Uterus (tissue), 3 donors: ENCODE measurements at regions not wholly inside any gene's neighbourhood (a gene's known extent, or its start where the extent isn't known, plus 50 kb on each side); places are given as distances from the start of the nearest gene placed in this dataset.

Experiments
- DNase-seq, 2 donors: peaks; one replicate each; pipeline ENCODE4 v3.0.0-alpha.2; 2019 to 2020
- H3K27ac ChIP-seq, 2 donors: fragments of 200-600 bp; sonication (generic); 1 replicate in 1 of 2; 2 replicates in 1 of 2; pipeline ENCODE4 v1.5.1; 2016 to 2018
- H3K27me3 ChIP-seq, 2 donors: fragments of 200-600 bp; sonication (generic); one replicate each; pipeline ENCODE4 v1.5.1; 2018 to 2019; ENCODE audit warnings: control low read depth in 1 of 2
- H3K36me3 ChIP-seq, 2 donors: fragments of 200-600 bp; sonication (generic); one replicate each; pipeline ENCODE4 v1.5.1; 2019; ENCODE audit warnings: control low read depth in 1 of 2
- H3K4me1 ChIP-seq, 2 donors: fragments of 200-600 bp; sonication (generic); one replicate each; pipeline ENCODE4 v1.5.1; 2018 to 2019; ENCODE audit warnings: control low read depth in 1 of 2
- H3K4me3 ChIP-seq, 2 donors: fragments of 200-600 bp; sonication (generic); 1 replicate in 1 of 2; 2 replicates in 1 of 2; pipeline ENCODE4 v1.5.1; 2018 to 2019; ENCODE audit warnings: mild to moderate bottlenecking in 1 of 2
- H3K9me3 ChIP-seq, 2 donors: fragments of 200-600 bp; sonication (generic); one replicate each; pipeline ENCODE4 v1.5.1; 2019; ENCODE audit warnings: control low read depth in 1 of 2
- POLR2A ChIP-seq, 2 donors: fragments of 450-650 bp; IDR thresholded peaks; one replicate each; pipeline ENCODE4 v1.6.1; 2016; ENCODE audit warnings: antibody characterized with exemption in 2 of 2, mild to moderate bottlenecking in 1 of 2, moderate library complexity in 1 of 2
- intact Hi-C: fragments of 100-400 bp; cut with DNase I; formaldehyde crosslinking; loops from one replicate; pipeline ENCODE4 v1.15.1; 2023; ENCODE audit warnings: low total_unique reads
- TF ChIP-seq, protein P1 (sequence below), 4 experiments: fragments of 200-600 bp in 2 of 4; fragments of 450-650 bp in 2 of 4; sonication (generic) in 2 of 4; IDR thresholded peaks; one replicate each; pipeline ENCODE4 v1.5.1; 2016 to 2019; ENCODE audit warnings: antibody characterized with exemption in 4 of 4, mild to moderate bottlenecking in 2 of 4, moderate library complexity in 1 of 4
- donor health status: DM: yes; HTN: yes; CAD: no.

DNA sequence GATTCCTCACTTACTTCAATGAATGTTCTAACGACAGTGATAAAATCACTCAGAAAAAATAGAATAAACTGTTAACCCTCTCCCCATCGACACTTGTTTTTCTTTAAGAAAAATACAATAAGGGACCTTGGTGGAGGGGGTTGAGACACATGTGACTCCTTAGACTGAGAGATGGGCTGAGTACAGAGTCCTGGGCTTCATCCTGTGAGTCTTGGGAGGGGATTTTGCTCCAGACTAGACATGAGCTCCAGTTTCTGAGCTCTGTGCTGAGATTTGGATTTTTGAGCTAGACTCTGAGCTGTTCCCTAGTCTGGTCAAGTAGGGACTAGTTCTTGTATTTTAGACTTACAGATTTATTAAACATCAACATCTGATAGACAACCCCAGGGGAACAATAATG, 241.5 kb upstream of the MVB12B start:
- no peak for DNase-seq
- H3K27ac ChIP-seq = no peak overlapping the region
- no peaks in the 10 kb centered on the region for H3K36me3 ChIP-seq
- no peaks in the 10 kb centered on the region for H3K4me1 ChIP-seq
- no peak overlapping the region for H3K4me3 ChIP-seq
- no peaks in the 10 kb centered on the region for H3K9me3 ChIP-seq
- intact Hi-C loops = no loop called here
- TF ChIP-seq POLR2A (IDR thresholded peaks at IDR 0.05) = no peak
- TF ChIP-seq, protein P1, sequence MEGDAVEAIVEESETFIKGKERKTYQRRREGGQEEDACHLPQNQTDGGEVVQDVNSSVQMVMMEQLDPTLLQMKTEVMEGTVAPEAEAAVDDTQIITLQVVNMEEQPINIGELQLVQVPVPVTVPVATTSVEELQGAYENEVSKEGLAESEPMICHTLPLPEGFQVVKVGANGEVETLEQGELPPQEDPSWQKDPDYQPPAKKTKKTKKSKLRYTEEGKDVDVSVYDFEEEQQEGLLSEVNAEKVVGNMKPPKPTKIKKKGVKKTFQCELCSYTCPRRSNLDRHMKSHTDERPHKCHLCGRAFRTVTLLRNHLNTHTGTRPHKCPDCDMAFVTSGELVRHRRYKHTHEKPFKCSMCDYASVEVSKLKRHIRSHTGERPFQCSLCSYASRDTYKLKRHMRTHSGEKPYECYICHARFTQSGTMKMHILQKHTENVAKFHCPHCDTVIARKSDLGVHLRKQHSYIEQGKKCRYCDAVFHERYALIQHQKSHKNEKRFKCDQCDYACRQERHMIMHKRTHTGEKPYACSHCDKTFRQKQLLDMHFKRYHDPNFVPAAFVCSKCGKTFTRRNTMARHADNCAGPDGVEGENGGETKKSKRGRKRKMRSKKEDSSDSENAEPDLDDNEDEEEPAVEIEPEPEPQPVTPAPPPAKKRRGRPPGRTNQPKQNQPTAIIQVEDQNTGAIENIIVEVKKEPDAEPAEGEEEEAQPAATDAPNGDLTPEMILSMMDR (IDR thresholded peaks at IDR 0.05) = no peak
- H3K27me3 ChIP-seq = no peaks in the 10 kb centered on the region

DNA sequence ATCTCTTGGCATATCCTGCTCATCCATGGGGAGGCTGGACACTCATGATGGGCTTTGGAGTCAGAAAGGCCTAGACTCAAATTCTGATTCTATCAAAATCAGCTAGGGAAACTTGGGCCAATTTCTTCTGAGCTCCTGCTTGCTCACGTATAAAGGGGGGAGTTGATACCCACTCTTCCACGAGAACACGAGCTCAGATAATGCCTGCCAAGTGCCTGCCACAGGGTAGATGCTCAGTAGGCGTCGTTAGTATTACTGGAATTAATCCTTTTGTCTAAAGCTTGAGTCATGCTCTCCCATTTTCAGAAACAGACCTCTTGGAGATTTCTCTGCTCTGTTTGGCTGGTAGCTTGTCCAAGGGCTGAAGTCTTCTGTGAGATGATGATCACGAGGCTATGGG, 238.3 kb upstream of the MVB12B start:
- TF ChIP-seq POLR2A (IDR thresholded peaks at IDR 0.05) = no peak
- TF ChIP-seq, protein P1 (IDR thresholded peaks at IDR 0.05) = no peak
- Histone ChIP-seq H3K27ac (no peak overlapping the region), H3K27me3 (no peaks in the 10 kb centered on the region), H3K4me3 (no peak overlapping the region), H3K4me1 (no peaks in the 10 kb centered on the region), H3K36me3 (no peaks in the 10 kb centered on the region), H3K9me3 (no peaks in the 10 kb centered on the region)
- DNase-seq = no peak
- intact Hi-C loops = no loop called here

DNA sequence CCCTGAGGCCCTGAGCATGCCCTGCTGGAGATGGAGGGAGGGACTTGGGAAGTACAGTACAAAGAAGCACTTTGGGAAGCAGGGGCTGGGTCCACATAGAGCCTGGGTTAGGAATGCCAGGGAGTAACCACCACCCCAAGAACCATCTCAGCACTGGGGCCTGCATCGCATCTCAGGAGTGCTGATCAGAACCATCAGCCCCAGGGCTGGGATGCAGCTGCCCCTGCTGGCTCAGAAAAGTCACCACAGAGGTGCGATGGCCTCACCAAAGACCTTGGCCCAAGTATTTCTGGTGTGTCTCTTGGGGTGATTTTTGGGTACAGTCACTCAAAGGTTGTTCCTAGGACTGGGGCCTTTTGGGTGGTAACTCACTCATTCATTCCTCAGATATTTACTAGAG, 236.8 kb upstream of the MVB12B start:
- intact Hi-C loops = no loop called here
- no peaks in the 10 kb centered on the region for H3K9me3 ChIP-seq
- no peak overlapping the region for H3K4me3 ChIP-seq
- H3K27me3 ChIP-seq = no peaks in the 10 kb centered on the region
- H3K36me3 ChIP-seq = no peaks in the 10 kb centered on the region
- DNase-seq = no peak
- H3K27ac ChIP-seq = no peak overlapping the region
- no peaks in the 10 kb centered on the region for H3K4me1 ChIP-seq
- TF ChIP-seq, protein P1 (IDR thresholded peaks at IDR 0.05) = no peak
- TF ChIP-seq POLR2A (IDR thresholded peaks at IDR 0.05) = no peak

DNA sequence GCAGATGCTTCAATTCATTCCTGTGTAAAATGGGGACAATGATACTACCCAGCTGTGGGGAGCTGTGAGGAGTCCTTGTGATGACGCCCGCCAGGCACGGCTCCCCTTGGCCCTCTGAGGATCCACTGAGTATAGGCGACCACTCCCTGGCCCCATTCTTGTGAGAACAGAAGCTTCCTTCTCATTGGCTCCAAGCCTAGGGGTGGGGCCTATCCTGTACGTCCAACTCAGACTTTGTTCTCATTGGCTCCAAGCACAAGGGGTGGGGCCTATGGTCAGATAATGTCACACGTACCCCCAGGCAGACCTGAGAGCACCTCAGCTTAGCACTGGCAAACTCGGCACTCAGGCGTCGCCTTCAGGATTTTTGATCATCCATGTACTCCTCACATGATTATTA, 232.9 kb upstream of the MVB12B start:
- Histone ChIP-seq H3K9me3 (no peaks in the 10 kb centered on the region), H3K36me3 (no peaks in the 10 kb centered on the region), H3K27me3 (no peaks in the 10 kb centered on the region), H3K27ac (no peak overlapping the region), H3K4me1 (no peaks in the 10 kb centered on the region), H3K4me3 (no peak overlapping the region)
- intact Hi-C loops = no loop called here
- no peak for DNase-seq
- TF ChIP-seq POLR2A (IDR thresholded peaks at IDR 0.05) = no peak
- TF ChIP-seq, protein P1 (IDR thresholded peaks at IDR 0.05) = no peak

DNA sequence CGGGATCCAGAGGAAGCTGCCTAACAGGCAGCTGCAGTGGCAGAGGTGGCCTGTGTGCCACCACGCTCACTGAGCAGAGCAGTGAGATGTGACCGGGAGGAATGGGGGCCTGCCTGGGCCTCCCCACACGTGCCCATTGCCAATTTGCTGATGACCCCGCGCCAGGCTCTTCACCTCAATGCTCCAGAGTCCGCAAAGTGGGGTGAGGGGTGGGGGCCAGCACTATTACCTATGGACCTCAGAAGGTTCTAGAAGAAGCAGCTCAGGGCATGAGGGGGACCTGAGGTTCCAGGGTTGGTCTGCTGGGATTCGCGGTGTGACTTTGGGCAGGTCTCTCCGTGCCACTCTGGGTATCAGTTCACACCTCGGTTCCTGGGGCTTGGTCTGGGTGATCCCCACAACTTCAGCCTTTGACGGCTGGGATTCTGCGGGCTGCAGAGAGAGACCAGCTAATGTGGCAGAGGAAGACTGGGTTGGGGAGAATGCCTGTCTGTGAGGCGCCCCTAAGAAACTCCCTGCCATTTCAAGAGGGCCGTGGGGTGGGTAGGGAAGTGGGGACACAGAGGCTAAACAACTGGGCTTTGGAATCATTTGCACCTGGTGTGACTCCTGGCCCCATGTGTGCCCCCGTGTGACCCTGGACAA, 231.0 kb upstream of the MVB12B start:
- Histone ChIP-seq H3K4me1 (no peaks in the 10 kb centered on the region), H3K4me3 (no peak overlapping the region), H3K27me3 (no peaks in the 10 kb centered on the region), H3K36me3 (no peaks in the 10 kb centered on the region), H3K9me3 (no peaks in the 10 kb centered on the region), H3K27ac (no peak overlapping the region)
- intact Hi-C loops = no loop called here
- DNase-seq = no peak
- no peak for TF ChIP-seq POLR2A (IDR thresholded peaks at IDR 0.05)
- TF ChIP-seq, protein P1 (IDR thresholded peaks at IDR 0.05) = no peak
